H1 (cell line): ENCODE measurements at regions not wholly inside any gene's neighbourhood (a gene's known extent, or its start where the extent isn't known, plus 50 kb on each side); places are given as distances from the start of the nearest gene placed in this dataset.

Experiments
- CTCF ChIA-PET: fragments of 300-600 bp; sonication (Branson Sonifier 250); formaldehyde crosslinking; loops from one replicate; lab custom pipeline; 2021; ENCODE audit not compliant: partially characterized antibody; lab: Charles Lee
- POLR2A ChIA-PET: fragments of 300-600 bp; sonication (Branson Sonifier 250); formaldehyde crosslinking; loops from one replicate; lab custom pipeline; 2021; ENCODE audit warnings: inconsistent platforms; ENCODE audit not compliant: partially characterized antibody; lab: Charles Lee
- DNase-seq, 2 experiments: peaks; one replicate each; pipeline versions ENCODE4 v3.0.0 to v3.0.0-alpha.2; 2010 to 2022; ENCODE audit warnings: low spot score in 2 of 2, low read depth in 1 of 2, mixed read lengths in 1 of 2
- FAIRE-seq: peaks from 2 replicates; lab custom pipeline; 2011; peaks lifted over from hg19 to GRCh38; lab: Jason Lieb, UNC
- H2AFZ ChIP-seq: 2 replicates; pipeline ENCODE4 v1.8.1; 2012; ENCODE audit warnings: low read length, inconsistent platforms
- H2AK5ac ChIP-seq: 2 replicates; pipeline ENCODE4 v1.6.1; 2013; ENCODE audit warnings: low read depth, low read length
- H2BK120ac ChIP-seq: replicated peaks from 2 replicates; pipeline ENCODE3; 2013; ENCODE audit warnings: low read depth, low read length, inconsistent platforms
- H2BK12ac ChIP-seq: 2 replicates; pipeline ENCODE4 v1.6.1; 2013; ENCODE audit warnings: low read depth, low read length
- H2BK15ac ChIP-seq: 2 replicates; pipeline ENCODE4 v1.6.1; 2013; ENCODE audit warnings: low read length
- H2BK20ac ChIP-seq: 2 replicates; pipeline ENCODE4 v1.6.1; 2013; ENCODE audit warnings: low read length
- H2BK5ac ChIP-seq: 2 replicates; pipeline ENCODE4 v1.6.1; 2013; ENCODE audit warnings: low read depth, low read length
- H3K14ac ChIP-seq: 2 replicates; pipeline ENCODE4 v1.6.1; 2013; ENCODE audit warnings: inconsistent platforms; ENCODE audit not compliant: insufficient read length
- H3K18ac ChIP-seq: 2 replicates; pipeline ENCODE4 v1.6.1; 2013; ENCODE audit warnings: low read length; ENCODE audit errors: extremely low read depth
- H3K23ac ChIP-seq: 2 replicates; pipeline ENCODE4 v1.6.1; 2013; ENCODE audit warnings: inconsistent platforms; ENCODE audit not compliant: insufficient read length
- H3K23me2 ChIP-seq: 2 replicates; pipeline ENCODE4 v1.6.1; 2013; ENCODE audit warnings: low read depth, low read length
- H3K27ac ChIP-seq: 2 replicates; pipeline ENCODE4 v1.6.1; 2011; ENCODE audit warnings: low read depth, low read length, inconsistent platforms
- H3K27me3 ChIP-seq, 4 experiments: replicated peaks in 1 of 4; 1 replicate in 1 of 4; 2 replicates in 3 of 4; pipeline versions ENCODE4 v1.6.1 to v1.8.1; 2011 to 2013; ENCODE audit warnings: low read length in 3 of 4, mild to moderate bottlenecking in 3 of 4, inconsistent platforms in 2 of 4, mixed read lengths in 2 of 4, moderate library complexity in 1 of 4; ENCODE audit not compliant: control insufficient read depth in 3 of 4, insufficient read depth in 3 of 4; ENCODE audit errors: extremely low read depth in 1 of 4
- H3K36me3 ChIP-seq, 4 experiments: 2 replicates each; pipeline versions ENCODE4 v1.6.1 to v1.8.1; 2011 to 2013; ENCODE audit warnings: mild to moderate bottlenecking in 4 of 4, low read length in 3 of 4, moderate library complexity in 2 of 4, control low read depth in 1 of 4, inconsistent platforms in 1 of 4; ENCODE audit not compliant: insufficient read depth in 4 of 4, control insufficient read depth in 2 of 4
- H3K4ac ChIP-seq: replicated peaks from 2 replicates; pipeline ENCODE3; 2013; ENCODE audit warnings: low read length, low read depth, mixed read lengths, inconsistent platforms; ENCODE audit not compliant: insufficient read length
- H3K4me1 ChIP-seq, 4 experiments: replicated peaks in 1 of 4; 1 replicate in 1 of 4; 2 replicates in 3 of 4; pipeline versions ENCODE4 v1.6.1 to v1.8.1; 2011 to 2013; ENCODE audit warnings: low read length in 3 of 4, inconsistent platforms in 2 of 4, mixed read lengths in 1 of 4; ENCODE audit not compliant: insufficient read depth in 4 of 4, control insufficient read depth in 3 of 4
- H3K4me2 ChIP-seq, 2 experiments: 2 replicates each; pipeline versions ENCODE4 v1.6.1 to v1.8.1; 2011 to 2013; ENCODE audit warnings: low read depth in 2 of 2, low read length in 2 of 2, control low read depth in 1 of 2, inconsistent platforms in 1 of 2, mild to moderate bottlenecking in 1 of 2; ENCODE audit not compliant: insufficient read depth in 1 of 2
- H3K4me3 ChIP-seq, 4 experiments: fragments of 200-600, 300-600 bp in 1 of 4; sonication (generic), shearing (Covaris generic), sonication (Bioruptor Twin) in 1 of 4; 2 replicates each; pipeline versions ENCODE4 v1.5.1 to v1.8.1; 2011 to 2016; ENCODE audit warnings: low read length in 4 of 4, low read depth in 3 of 4, control low read depth in 2 of 4, inconsistent platforms in 2 of 4, mild to moderate bottlenecking in 2 of 4, mixed read lengths in 1 of 4, moderate library complexity in 1 of 4; ENCODE audit not compliant: insufficient read depth in 2 of 4; ENCODE audit errors: extremely low read depth in 1 of 4
- H3K56ac ChIP-seq: replicated peaks from 2 replicates; pipeline ENCODE3; 2013; ENCODE audit warnings: low read depth, mild to moderate bottlenecking, mixed read lengths, low read length, inconsistent platforms; ENCODE audit not compliant: insufficient read length
- H3K79me1 ChIP-seq: 2 replicates; pipeline ENCODE4 v1.6.1; 2013; ENCODE audit warnings: low read depth, low read length, control low read depth
- H3K79me2 ChIP-seq, 2 experiments: 2 replicates each; pipeline versions ENCODE4 v1.6.1 to v1.8.1; 2012 to 2013; ENCODE audit warnings: low read length in 2 of 2, mild to moderate bottlenecking in 2 of 2, inconsistent platforms in 1 of 2; ENCODE audit not compliant: insufficient read depth in 2 of 2, control insufficient read depth in 1 of 2
- H3K9ac ChIP-seq, 4 experiments: replicated peaks in 1 of 4; 1 replicate in 1 of 4; 2 replicates in 3 of 4; pipeline versions ENCODE4 v1.6.1 to v1.8.1; 2011 to 2013; ENCODE audit warnings: low read depth in 3 of 4, low read length in 3 of 4, control low read depth in 2 of 4, mild to moderate bottlenecking in 2 of 4, moderate library complexity in 2 of 4, inconsistent platforms in 1 of 4; ENCODE audit errors: extremely low read depth in 1 of 4
- H3K9me3 ChIP-seq, 2 experiments: 2 replicates each; pipeline versions ENCODE4 v1.6.1 to v1.8.1; 2012 to 2013; ENCODE audit warnings: mild to moderate bottlenecking in 2 of 2, moderate library complexity in 2 of 2, control low read depth in 1 of 2, inconsistent platforms in 1 of 2, low read depth in 1 of 2, low read length in 1 of 2, mixed read lengths in 1 of 2; ENCODE audit not compliant: insufficient read depth in 2 of 2
- H4K20me1 ChIP-seq, 2 experiments: replicated peaks in 1 of 2; 2 replicates each; pipeline versions ENCODE3 to v1.8.1; 2011 to 2013; ENCODE audit warnings: inconsistent platforms in 2 of 2, low read length in 2 of 2, mild to moderate bottlenecking in 1 of 2; ENCODE audit not compliant: insufficient read depth in 2 of 2, control insufficient read depth in 1 of 2
- H4K5ac ChIP-seq: 2 replicates; pipeline ENCODE4 v1.6.1; 2013; ENCODE audit warnings: low read length, low read depth, mixed read lengths, inconsistent platforms; ENCODE audit not compliant: insufficient read length
- H4K8ac ChIP-seq: 2 replicates; pipeline ENCODE4 v1.8.0; 2013; ENCODE audit warnings: mild to moderate bottlenecking, moderate library complexity, low read length, inconsistent platforms; ENCODE audit not compliant: insufficient read depth; ENCODE audit errors: extremely low read depth
- H4K91ac ChIP-seq: replicated peaks from 2 replicates; pipeline ENCODE3; 2013; ENCODE audit warnings: low read length, mixed read lengths, inconsistent platforms; ENCODE audit not compliant: insufficient read length
- BCL11A ChIP-seq, 2 experiments: IDR thresholded peaks; one replicate each; pipeline ENCODE4 v1.6.1; 2011; ENCODE audit warnings: low read depth in 2 of 2, low read length in 2 of 2, mild to moderate bottlenecking in 2 of 2
- JUND ChIP-seq: IDR thresholded peaks from 2 replicates; pipeline ENCODE4 v1.6.1; 2011; ENCODE audit warnings: mild to moderate bottlenecking, improper control_type of control experiment, low read length
- KDM4A ChIP-seq: IDR thresholded peaks from one replicate; pipeline ENCODE4 v1.7.1; 2012; ENCODE audit warnings: low read depth, mild to moderate bottlenecking, moderate library complexity, low read length, inconsistent platforms; ENCODE audit not compliant: severe bottlenecking
- PHF8 ChIP-seq: fragments of 200-600 bp; sonication (generic); conservative IDR thresholded peaks from 2 replicates; pipeline ENCODE4 v1.7.1; 2012; ENCODE audit warnings: low read depth, mild to moderate bottlenecking, inconsistent platforms, low read length, moderate library complexity
- POU5F1 ChIP-seq: IDR thresholded peaks from 2 replicates; pipeline ENCODE4 v1.6.1; 2011; ENCODE audit warnings: low read depth, mild to moderate bottlenecking, low read length, moderate library complexity
- SP2 ChIP-seq: IDR thresholded peaks from 2 replicates; pipeline ENCODE4 v1.6.1; 2012; ENCODE audit warnings: mild to moderate bottlenecking, low read length, inconsistent platforms
- SRF ChIP-seq: IDR thresholded peaks from 2 replicates; pipeline ENCODE4 v1.6.1; 2011; ENCODE audit warnings: mild to moderate bottlenecking, low read depth, low read length, moderate library complexity
- TCF12 ChIP-seq: IDR thresholded peaks from 2 replicates; pipeline ENCODE4 v1.6.1; 2011; ENCODE audit warnings: low read depth, mild to moderate bottlenecking, low read length
- ZNF274 ChIP-seq: IDR thresholded peaks from 2 replicates; pipeline ENCODE4 v1.7.0; 2012; ENCODE audit warnings: low read length, borderline replicate concordance; ENCODE audit errors: extremely low read depth
- WGBS, 2 experiments: shearing (Covaris generic) in 1 of 2; methylation state at CpG; one replicate each; pipeline versions ENCODE4 v1.1.6 to v1.1.7; 2013 to 2015; ENCODE audit warnings: low lambda C conversion rate in 2 of 2, mixed read lengths in 2 of 2, inconsistent platforms in 1 of 2, low coverage in 1 of 2, missing lambda C conversion rate in 1 of 2; ENCODE audit not compliant: insufficient replicate concordance in 2 of 2, insufficient coverage in 1 of 2, insufficient read length in 1 of 2; ENCODE audit errors: extremely low coverage in 1 of 2, missing lambda C conversion rate in 1 of 2; 5-methylcytosine and 5-hydroxymethylcytosine counted together

DNA sequence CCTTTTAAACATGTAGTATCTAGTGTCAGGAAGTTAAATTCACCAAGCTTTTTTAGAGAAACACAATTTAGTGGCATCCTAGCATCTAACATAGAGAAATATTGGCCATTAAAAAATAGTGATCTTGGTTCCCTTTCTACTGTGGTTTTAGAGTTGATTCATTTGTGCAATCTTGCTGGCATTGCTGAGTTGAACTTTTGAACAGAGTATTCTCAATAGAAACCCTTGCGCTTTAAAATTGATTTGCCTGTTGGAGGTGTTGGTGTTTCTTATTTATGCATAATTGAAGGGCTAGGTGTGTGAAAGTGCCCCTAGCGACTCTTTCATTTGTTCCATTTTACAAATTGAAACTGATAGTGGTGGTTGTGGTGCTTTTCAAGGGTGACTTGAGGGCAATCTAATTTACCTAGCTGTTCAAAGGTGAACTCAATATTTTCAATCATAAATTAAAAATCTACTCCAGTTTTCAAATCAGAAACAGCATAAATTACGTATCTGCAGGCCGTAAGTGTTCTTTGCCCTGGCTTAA is 73.0 kb upstream of the MPDZ start:
- TF ChIP-seq BCL11A (IDR thresholded peaks at IDR 0.05; ENCODE audit: low read depth in 2 of 2, low read length in 2 of 2) (no peak), SRF (no peak), JUND (no peak), TCF12 (no peak), ZNF274 (no peak), KDM4A (no peak), SP2 (no peak), PHF8 (no peak), POU5F1 (no peak)
- no peak overlapping the region for H3K27ac ChIP-seq
- FAIRE-seq (no peak), DNase-seq (no peak)
- H2BK15ac ChIP-seq: no peak overlapping the region
- no peak overlapping the region for H2BK20ac ChIP-seq
- H2BK12ac ChIP-seq: no peak overlapping the region
- no peaks in the 10 kb centered on the region for H3K27me3 ChIP-seq
- no peak overlapping the region for H4K5ac ChIP-seq
- no peaks in the 10 kb centered on the region for H3K36me3 ChIP-seq
- no peak overlapping the region for H3K4me2 ChIP-seq
- ChIA-PET POLR2A (no interaction called here), CTCF (interaction anchor here (1.0 to 2.3 kb wide), 12 partner anchors 7 to 1090 kb away, joined by 3 to 9 read pairs (median 4); no protein-coding TSS in a partner anchor)
- no peak overlapping the region for H3K56ac ChIP-seq
- H4K91ac ChIP-seq: no peak overlapping the region
- no peak overlapping the region for H2AFZ ChIP-seq
- no peak overlapping the region for H3K9ac ChIP-seq
- H4K8ac ChIP-seq: no peak overlapping the region
- no peak overlapping the region for H3K4ac ChIP-seq
- H3K18ac ChIP-seq: no peak overlapping the region
- H2BK5ac ChIP-seq: no peak overlapping the region
- H3K23me2 ChIP-seq: no peaks in the 10 kb centered on the region
- H3K4me1 ChIP-seq: no peaks in the 10 kb centered on the region
- H3K4me3 ChIP-seq: no peak overlapping the region
- H3K79me1 ChIP-seq: no peaks in the 10 kb centered on the region
- no peak overlapping the region for H2AK5ac ChIP-seq
- no peak overlapping the region for H3K14ac ChIP-seq
- no peaks in the 10 kb centered on the region for H3K79me2 ChIP-seq
- no peaks in the 10 kb centered on the region for H4K20me1 ChIP-seq
- no peak overlapping the region for H3K23ac ChIP-seq
- 68% methylated on average over 4 of the region's 4 CpGs; no CpG with 5 or more reads in 1 of the 2 experiments for WGBS, 2 experiments
- H3K9me3 ChIP-seq: no peaks in the 10 kb centered on the region
- no peak overlapping the region for H2BK120ac ChIP-seq
